ENCODE measurements at regions not wholly inside any gene's neighbourhood (a gene's known extent, or its start where the extent isn't known, plus 50 kb on each side); places are given as distances from the start of the nearest gene placed in this dataset.

GRCh38 chr9:108281696-108282095 lies 574.1 kb downstream of the ACTL7B start:
- H4K20me1 ChIP-seq (replicated peaks; ENCODE audit: control insufficient read depth, extremely low read depth, insufficient read depth, low read length), result no peaks in the 10 kb centered on the region
- H3K9me3 ChIP-seq (replicated peaks; ENCODE audit: control insufficient read depth, insufficient read depth, low read length), result no peaks in the 10 kb centered on the region
- H3K4me1 ChIP-seq (ENCODE audit: control insufficient read depth, extremely low read depth, insufficient read depth, low read length), result no peaks in the 10 kb centered on the region
- no peak overlapping the region for H2AFZ ChIP-seq (ENCODE audit: low read depth, low read length)
- CTCF ChIA-PET, result interaction anchor here (1.1 to 3.2 kb wide), 4 partner anchors 8 to 857 kb away, joined by 3 to 12 read pairs (median 8); no protein-coding TSS in a partner anchor
- TF ChIP-seq POLR2AphosphoS5 (IDR thresholded peaks at IDR 0.05; ENCODE audit: insufficient read depth, low read depth, low read length) (no peak), FOS (IDR thresholded peaks at IDR 0.05; ENCODE audit: borderline replicate concordance, insufficient read depth, low read length) (no peak), MAX (IDR thresholded peaks at IDR 0.05; ENCODE audit: insufficient read depth, insufficient read length) (no peak), MYC (IDR thresholded peaks at IDR 0.05; ENCODE audit: low read depth, low read length) (no peak), EZH2 (IDR thresholded peaks at IDR 0.05; ENCODE audit: borderline replicate concordance, low read depth, low read length, severe bottlenecking) (no peak), POLR2A (IDR thresholded peaks at IDR 0.05; ENCODE audit: low read depth, low read length) (no peak), GATA2 (IDR thresholded peaks at IDR 0.05; ENCODE audit: insufficient read depth, insufficient read length, low read depth, low read length) (no peak), JUN (IDR thresholded peaks at IDR 0.05; ENCODE audit: borderline replicate concordance, insufficient read depth, insufficient read length, low read depth) (no peak)
- TF ChIP-seq, protein P1, sequence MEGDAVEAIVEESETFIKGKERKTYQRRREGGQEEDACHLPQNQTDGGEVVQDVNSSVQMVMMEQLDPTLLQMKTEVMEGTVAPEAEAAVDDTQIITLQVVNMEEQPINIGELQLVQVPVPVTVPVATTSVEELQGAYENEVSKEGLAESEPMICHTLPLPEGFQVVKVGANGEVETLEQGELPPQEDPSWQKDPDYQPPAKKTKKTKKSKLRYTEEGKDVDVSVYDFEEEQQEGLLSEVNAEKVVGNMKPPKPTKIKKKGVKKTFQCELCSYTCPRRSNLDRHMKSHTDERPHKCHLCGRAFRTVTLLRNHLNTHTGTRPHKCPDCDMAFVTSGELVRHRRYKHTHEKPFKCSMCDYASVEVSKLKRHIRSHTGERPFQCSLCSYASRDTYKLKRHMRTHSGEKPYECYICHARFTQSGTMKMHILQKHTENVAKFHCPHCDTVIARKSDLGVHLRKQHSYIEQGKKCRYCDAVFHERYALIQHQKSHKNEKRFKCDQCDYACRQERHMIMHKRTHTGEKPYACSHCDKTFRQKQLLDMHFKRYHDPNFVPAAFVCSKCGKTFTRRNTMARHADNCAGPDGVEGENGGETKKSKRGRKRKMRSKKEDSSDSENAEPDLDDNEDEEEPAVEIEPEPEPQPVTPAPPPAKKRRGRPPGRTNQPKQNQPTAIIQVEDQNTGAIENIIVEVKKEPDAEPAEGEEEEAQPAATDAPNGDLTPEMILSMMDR (IDR thresholded peaks at IDR 0.05; ENCODE audit: extremely low read depth in 1 of 2, insufficient read depth in 1 of 2, low read depth in 1 of 2, low read length in 2 of 2), result no peak
- H3K4me3 ChIP-seq (replicated peaks in 1 of 3; ENCODE audit: insufficient read depth in 1 of 3, low read depth in 1 of 3, low read length in 3 of 3), result no peak overlapping the region
- H3K9me1 ChIP-seq (replicated peaks; ENCODE audit: control insufficient read depth, extremely low read depth, insufficient read depth, low read length), result no peaks in the 10 kb centered on the region
- no peaks in the 10 kb centered on the region for H3K79me2 ChIP-seq (ENCODE audit: control insufficient read depth, insufficient read depth, low read length)
- H3K27ac ChIP-seq (ENCODE audit: insufficient read depth, low read depth, low read length), result no peak overlapping the region
- POLR2A ChIA-PET, result no interaction called here
- intact Hi-C loops (cut with micrococcal nuclease), result loop anchor here (5.0 kb wide), 1 partner anchor 481 kb away; no protein-coding TSS in a partner anchor
- H3K27me3 ChIP-seq (ENCODE audit: control insufficient read depth in 2 of 2, insufficient read depth in 2 of 2, low read length in 2 of 2), result no peaks in the 10 kb centered on the region
- DNase-seq (ENCODE audit: low read depth, low spot score), result no peak
- dilution Hi-C loops (cut with MboI; ENCODE audit: extremely low pct_ligation_motif_present, low sequenced_read_pairs), result no loop called here
- H3K4me2 ChIP-seq (ENCODE audit: insufficient read depth, low read length), result no peak overlapping the region
- no TSS peak for BruUV-seq (replicated peaks)
- no peak overlapping the region for H3K9ac ChIP-seq (replicated peaks; ENCODE audit: extremely low read depth, insufficient read depth, low read length)
- H3K36me3 ChIP-seq (ENCODE audit: control insufficient read depth in 2 of 2, extremely low read depth in 1 of 2, insufficient read depth in 2 of 2, low read length in 2 of 2), result no peaks in the 10 kb centered on the region
- peak; percentile 26 for FAIRE-seq

Measured in endothelial cell of umbilical vein (primary cell).